Common myeloid progenitor, CD34-positive (primary cell): ENCODE measurements at regions not wholly inside any gene's neighbourhood (a gene's known extent, or its start where the extent isn't known, plus 50 kb on each side); places are given as distances from the start of the nearest gene placed in this dataset.

Experiments used
- CTCF ChIA-PET: fragments of 350-600 bp; sonication (Branson Sonifier 250); formaldehyde crosslinking; loops from one replicate; lab custom pipeline; 2021; ENCODE audit warnings: antibody characterized with exemption; lab: Charles Lee
- POLR2A ChIA-PET: fragments of 350-600 bp; sonication (Branson Sonifier 250); formaldehyde crosslinking; loops from one replicate; lab custom pipeline; 2021; ENCODE audit warnings: antibody characterized with exemption; lab: Charles Lee
- DNase-seq, 3 donors: peaks; one replicate each; pipeline versions ENCODE4 v3.0.0 to v3.0.0-alpha.2; 2013
- H3K27ac ChIP-seq, 2 experiments: 1 replicate in 1 of 2; 2 replicates in 1 of 2; pipeline ENCODE4 v1.7.0; 2013; ENCODE audit warnings: inconsistent platforms in 2 of 2, low read length in 2 of 2, mild to moderate bottlenecking in 2 of 2, low read depth in 1 of 2, moderate library complexity in 1 of 2; ENCODE audit not compliant: severe bottlenecking in 2 of 2, insufficient read depth in 1 of 2, poor library complexity in 1 of 2
- H3K27me3 ChIP-seq, 5 experiments: replicated peaks in 2 of 5; 1 replicate in 3 of 5; 2 replicates in 2 of 5; pipeline versions ENCODE4 v1.6.1 to v1.7.0; 2013; ENCODE audit warnings: low read length in 4 of 5, mild to moderate bottlenecking in 2 of 5, moderate library complexity in 2 of 5, inconsistent platforms in 1 of 5; ENCODE audit not compliant: insufficient read depth in 5 of 5, control insufficient read depth in 4 of 5
- H3K36me3 ChIP-seq, 4 experiments: 1 replicate in 2 of 4; 2 replicates in 2 of 4; pipeline versions ENCODE4 v1.6.1 to v1.7.0; 2013; ENCODE audit warnings: low read length in 3 of 4, control low read depth in 1 of 4, mild to moderate bottlenecking in 1 of 4; ENCODE audit not compliant: control insufficient read depth in 4 of 4, insufficient read depth in 4 of 4
- H3K4me1 ChIP-seq, 4 experiments: 1 replicate in 3 of 4; 2 replicates in 1 of 4; pipeline versions ENCODE4 v1.6.1 to v1.7.1; 2013; ENCODE audit warnings: low read length in 3 of 4, mild to moderate bottlenecking in 3 of 4, control low read depth in 1 of 4, inconsistent platforms in 1 of 4, moderate library complexity in 1 of 4; ENCODE audit not compliant: control insufficient read depth in 4 of 4, insufficient read depth in 4 of 4; ENCODE audit errors: control extremely low read depth in 1 of 4
- H3K4me3 ChIP-seq, 7 experiments: 1 replicate in 4 of 7; 2 replicates in 3 of 7; pipeline versions ENCODE4 v1.5.1 to v1.7.0; 2013; ENCODE audit warnings: mild to moderate bottlenecking in 7 of 7, low read length in 6 of 7, moderate library complexity in 6 of 7, inconsistent platforms in 2 of 7, low read depth in 2 of 7, control low read depth in 1 of 7; ENCODE audit not compliant: insufficient read depth in 4 of 7, control insufficient read depth in 1 of 7; ENCODE audit errors: extremely low read depth in 1 of 7
- H3K9me3 ChIP-seq, 5 experiments: 1 replicate in 4 of 5; 2 replicates in 1 of 5; pipeline versions ENCODE4 v1.6.1 to v1.7.1; 2013; ENCODE audit warnings: low read length in 4 of 5, mild to moderate bottlenecking in 2 of 5, inconsistent platforms in 1 of 5, low read depth in 1 of 5, moderate library complexity in 1 of 5; ENCODE audit not compliant: control insufficient read depth in 4 of 5, insufficient read depth in 2 of 5; ENCODE audit errors: control extremely low read depth in 1 of 5
- WGBS: methylation state at CpG from one replicate; pipeline ENCODE4 v1.1.5; 2013; ENCODE audit not compliant: insufficient coverage; 5-methylcytosine and 5-hydroxymethylcytosine counted together

DNA sequence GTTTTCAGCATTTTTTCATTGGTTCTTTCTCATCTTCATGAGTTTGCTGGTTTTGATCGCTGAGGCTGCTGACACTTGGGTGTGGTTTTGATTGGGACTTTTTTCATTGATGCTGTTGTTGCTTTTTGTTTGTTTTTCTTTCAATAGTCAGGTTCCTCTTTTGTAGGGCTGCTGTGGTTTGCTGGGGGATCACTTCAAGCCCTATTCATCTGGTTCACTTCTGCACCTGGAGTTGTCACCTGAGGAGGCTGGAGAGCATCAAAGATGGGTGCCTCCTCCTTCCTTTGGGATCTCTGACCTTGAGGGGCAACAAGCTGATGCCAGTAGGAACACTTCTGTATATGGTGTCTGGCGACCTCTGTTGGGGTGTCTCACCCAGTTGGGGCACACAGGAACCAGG is 1279.9 kb upstream of the TMPRSS15 start:
- H3K4me1 ChIP-seq, result no peaks in the 10 kb centered on the region
- no peak for DNase-seq
- ChIA-PET CTCF (no interaction called here), POLR2A (no interaction called here)
- H3K36me3 ChIP-seq, result no peaks in the 10 kb centered on the region
- 70% methylated on average over 2 of the region's 2 CpGs for WGBS
- H3K4me3 ChIP-seq, result no peak overlapping the region
- no peak overlapping the region for H3K27ac ChIP-seq
- H3K27me3 ChIP-seq, result no peaks in the 10 kb centered on the region
- H3K9me3 ChIP-seq, result no peaks in the 10 kb centered on the region

DNA sequence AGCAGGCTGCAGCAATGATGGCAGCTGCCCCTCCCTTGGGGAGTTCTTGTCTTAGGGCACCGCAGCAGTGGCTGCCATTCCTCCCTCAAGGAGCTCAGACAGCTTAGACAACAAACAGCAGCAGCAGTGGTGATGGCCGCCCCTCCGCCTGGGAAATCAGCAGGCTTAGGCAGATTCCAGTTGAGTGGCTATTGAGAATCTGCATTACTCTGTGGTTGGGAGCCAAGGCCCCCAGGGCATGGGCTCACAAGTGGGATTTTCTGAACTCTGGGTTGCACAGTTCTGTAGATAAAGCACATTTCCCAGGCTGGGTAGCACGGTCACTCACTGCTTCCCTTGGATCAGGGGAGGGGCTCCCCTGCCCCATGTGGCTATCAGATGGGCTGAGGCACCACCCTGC is 1280.7 kb upstream of the TMPRSS15 start:
- no peaks in the 10 kb centered on the region for H3K9me3 ChIP-seq
- H3K27ac ChIP-seq, result no peak overlapping the region
- ChIA-PET POLR2A (no interaction called here), CTCF (no interaction called here)
- no peaks in the 10 kb centered on the region for H3K4me1 ChIP-seq
- H3K4me3 ChIP-seq, result no peak overlapping the region
- 81% methylated on average over 4 of the region's 4 CpGs for WGBS
- H3K27me3 ChIP-seq, result no peaks in the 10 kb centered on the region
- DNase-seq, result no peak
- no peaks in the 10 kb centered on the region for H3K36me3 ChIP-seq

DNA sequence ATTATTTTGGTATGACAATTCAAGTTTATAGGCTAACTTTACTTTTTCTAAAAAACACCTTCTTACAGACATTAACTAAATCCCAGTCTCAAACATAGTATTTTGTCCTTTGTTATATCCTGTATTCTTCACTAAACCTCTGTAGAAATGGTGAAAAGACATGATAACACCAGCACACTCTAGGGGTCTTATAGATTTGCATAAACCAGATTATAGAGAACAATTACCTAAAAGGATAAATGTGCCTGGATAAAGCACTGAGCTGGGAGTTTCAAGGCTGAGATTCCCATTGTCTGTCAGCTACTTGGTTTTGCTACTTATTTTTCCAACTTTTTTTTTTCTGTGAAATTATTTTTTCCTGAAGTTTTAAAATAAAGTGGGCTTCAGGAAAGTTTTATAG is 1288.6 kb upstream of the TMPRSS15 start:
- H3K27me3 ChIP-seq, result no peaks in the 10 kb centered on the region

DNA sequence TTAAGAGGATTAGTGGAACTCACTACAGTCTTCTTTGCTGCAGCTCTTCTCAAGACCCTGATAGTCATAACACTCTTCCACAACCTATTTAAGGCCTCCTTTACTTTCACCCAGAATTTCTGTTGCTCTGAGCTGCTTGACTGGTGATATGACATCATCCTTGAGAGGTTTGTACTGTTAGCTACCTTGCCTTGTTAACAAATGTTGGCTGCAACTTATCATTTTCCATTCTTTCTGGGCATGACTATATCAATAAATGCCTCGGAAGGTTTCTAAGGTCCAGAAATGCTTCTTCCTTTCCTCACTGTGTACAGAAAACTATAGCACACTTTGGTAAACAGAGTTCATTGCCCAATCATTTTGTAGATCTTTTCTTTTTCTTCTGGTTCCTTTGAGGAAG is 1292.2 kb upstream of the TMPRSS15 start:
- H3K9me3 ChIP-seq, result no peaks in the 10 kb centered on the region
- no peak overlapping the region for H3K27ac ChIP-seq
- no peak overlapping the region for H3K4me3 ChIP-seq
- DNase-seq, result no peak
- H3K27me3 ChIP-seq, result no peaks in the 10 kb centered on the region
- ChIA-PET POLR2A (no interaction called here), CTCF (no interaction called here)
- no peaks in the 10 kb centered on the region for H3K4me1 ChIP-seq
- no peaks in the 10 kb centered on the region for H3K36me3 ChIP-seq
- WGBS, result 100% methylated on average over 1 of the region's 1 CpG

More for the DNA sequence above, 1288.6 kb upstream of the TMPRSS15 start:
- no peak overlapping the region for H3K27ac ChIP-seq
- no peaks in the 10 kb centered on the region for H3K4me1 ChIP-seq
- no peak for DNase-seq
- H3K4me3 ChIP-seq, result no peak overlapping the region
- ChIA-PET CTCF (no interaction called here), POLR2A (no interaction called here)
- H3K9me3 ChIP-seq, result no peaks in the 10 kb centered on the region
- H3K36me3 ChIP-seq, result no peaks in the 10 kb centered on the region

DNA sequence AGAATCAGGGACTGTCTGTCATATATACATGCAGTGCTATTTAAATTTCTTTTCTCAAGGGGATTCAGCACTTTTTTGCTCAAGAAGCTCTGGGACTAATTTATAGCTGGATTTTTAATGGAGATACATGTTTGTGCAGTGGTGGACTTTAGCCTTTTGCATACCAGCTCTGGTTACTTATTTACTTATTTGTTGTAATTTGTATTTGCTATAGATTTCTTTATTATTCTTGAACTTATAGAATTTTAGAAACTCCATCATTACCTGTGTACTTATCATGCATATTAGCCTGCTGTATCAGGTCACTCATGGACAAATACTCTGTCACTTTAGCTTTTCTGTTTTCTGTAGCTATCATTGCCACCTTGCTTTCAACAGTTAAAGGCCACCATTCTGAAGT is 1296.9 kb upstream of the TMPRSS15 start:
- no peak overlapping the region for H3K4me3 ChIP-seq
- H3K36me3 ChIP-seq, result no peaks in the 10 kb centered on the region
- H3K27ac ChIP-seq, result no peak overlapping the region
- H3K4me1 ChIP-seq, result no peaks in the 10 kb centered on the region
- no peaks in the 10 kb centered on the region for H3K9me3 ChIP-seq
- POLR2A ChIA-PET, result no interaction called here
- DNase-seq, result no peak
- no peaks in the 10 kb centered on the region for H3K27me3 ChIP-seq
- CTCF ChIA-PET, result no interaction called here

DNA sequence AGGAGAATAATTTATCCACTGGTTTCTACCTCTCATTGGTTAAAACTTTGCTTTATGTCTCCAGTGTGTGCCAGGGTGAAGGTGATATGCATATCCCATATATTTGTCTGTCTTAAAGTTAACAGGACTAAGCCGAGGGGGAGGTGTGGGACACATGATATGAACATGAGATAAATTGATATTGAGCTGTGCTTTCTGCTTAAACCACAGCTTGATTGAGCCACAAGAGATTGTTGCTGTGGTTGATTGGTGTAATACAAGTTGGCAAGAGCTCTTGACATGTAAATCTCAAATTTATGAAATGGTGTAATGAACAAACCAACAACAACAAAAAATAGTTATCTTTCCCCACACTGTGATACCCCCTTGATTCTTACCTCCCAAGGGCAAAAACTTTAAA is 1295.5 kb upstream of the NCAM2 start:
- H3K36me3 ChIP-seq, result no peaks in the 10 kb centered on the region
- CTCF ChIA-PET, result no interaction called here
- no peaks in the 10 kb centered on the region for H3K27me3 ChIP-seq
- no peaks in the 10 kb centered on the region for H3K4me1 ChIP-seq
- POLR2A ChIA-PET, result no interaction called here
- 50% methylated on average over 1 of the region's 1 CpG for WGBS
- H3K4me3 ChIP-seq, result no peak overlapping the region
- H3K27ac ChIP-seq, result no peak overlapping the region
- DNase-seq, result no peak
- H3K9me3 ChIP-seq, result peaks cover 0 to under 1% (median 0%) of the 10 kb centered on the region in 5 experiments

DNA sequence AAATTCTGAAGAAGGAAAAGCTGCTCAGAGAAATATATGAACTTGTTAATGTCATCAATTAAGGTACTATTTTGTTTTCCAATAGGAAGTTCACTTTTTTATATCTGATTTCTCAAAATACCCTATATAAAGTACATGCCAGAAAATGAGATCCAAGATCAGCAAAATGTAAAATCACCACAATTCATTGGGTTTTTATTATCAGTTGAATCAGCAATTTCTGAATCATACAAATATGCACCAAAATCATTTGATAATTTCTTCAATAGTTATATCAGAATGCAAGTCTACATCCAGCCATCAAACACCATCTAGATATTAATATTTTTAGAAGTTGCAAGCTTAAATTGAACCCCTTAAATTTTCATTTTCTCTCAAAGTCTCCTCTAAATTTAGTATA is 1293.4 kb upstream of the NCAM2 start:
- CTCF ChIA-PET, result no interaction called here

DNA sequence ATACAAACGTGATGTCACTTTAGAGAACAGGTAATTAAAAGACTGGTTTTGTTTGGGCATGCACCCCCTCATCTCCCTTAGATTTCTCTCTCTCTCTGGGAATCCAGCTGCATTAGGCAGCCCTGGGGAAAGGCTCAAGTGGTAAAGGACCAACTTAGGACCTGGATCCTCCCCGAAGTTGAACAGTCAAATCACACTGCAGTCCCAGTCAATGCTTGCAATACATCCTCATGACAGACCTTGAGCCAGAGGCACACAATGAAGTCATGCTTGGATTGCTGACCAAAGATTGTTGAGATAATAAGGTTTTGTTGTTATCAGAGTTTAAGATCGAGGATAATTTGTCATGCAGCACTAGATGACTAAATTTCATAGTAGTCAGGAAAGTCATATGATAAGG is 1285.8 kb upstream of the NCAM2 start:
- CTCF ChIA-PET, result no interaction called here
- POLR2A ChIA-PET, result no interaction called here
- 71% methylated on average over 1 of the region's 3 CpGs for WGBS
- no peaks in the 10 kb centered on the region for H3K27me3 ChIP-seq
- no peaks in the 10 kb centered on the region for H3K4me1 ChIP-seq
- H3K9me3 ChIP-seq, result peaks cover 0 to 3% (median 0%) of the 10 kb centered on the region in 5 experiments
- no peak for DNase-seq
- H3K4me3 ChIP-seq, result no peak overlapping the region
- H3K36me3 ChIP-seq, result no peaks in the 10 kb centered on the region
- no peak overlapping the region for H3K27ac ChIP-seq

More for the DNA sequence above, 1293.4 kb upstream of the NCAM2 start:
- POLR2A ChIA-PET, result no interaction called here
- Histone ChIP-seq H3K36me3 (no peaks in the 10 kb centered on the region), H3K27ac (no peak overlapping the region), H3K4me3 (no peak overlapping the region), H3K27me3 (no peaks in the 10 kb centered on the region), H3K4me1 (no peaks in the 10 kb centered on the region), H3K9me3 (peaks cover 0 to 3% (median 0%) of the 10 kb centered on the region in 5 experiments)
- DNase-seq, result no peak
